HG02759 (cell line): ENCODE measurements at regions not wholly inside any gene's neighbourhood (a gene's known extent, or its start where the extent isn't known, plus 50 kb on each side); places are given as distances from the start of the nearest gene placed in this dataset.
A peak's percentile ranks its signal among the peaks of the same experiment; 100 is the strongest.

Experiments used
- ATAC-seq: cut with Tn5 transposase; IDR thresholded peaks from one replicate; pipeline ENCODE4 v1.9.1; 2021; ENCODE audit warnings: mild to moderate bottlenecking, moderate library complexity; ENCODE audit not compliant: unreplicated experiment

DNA sequence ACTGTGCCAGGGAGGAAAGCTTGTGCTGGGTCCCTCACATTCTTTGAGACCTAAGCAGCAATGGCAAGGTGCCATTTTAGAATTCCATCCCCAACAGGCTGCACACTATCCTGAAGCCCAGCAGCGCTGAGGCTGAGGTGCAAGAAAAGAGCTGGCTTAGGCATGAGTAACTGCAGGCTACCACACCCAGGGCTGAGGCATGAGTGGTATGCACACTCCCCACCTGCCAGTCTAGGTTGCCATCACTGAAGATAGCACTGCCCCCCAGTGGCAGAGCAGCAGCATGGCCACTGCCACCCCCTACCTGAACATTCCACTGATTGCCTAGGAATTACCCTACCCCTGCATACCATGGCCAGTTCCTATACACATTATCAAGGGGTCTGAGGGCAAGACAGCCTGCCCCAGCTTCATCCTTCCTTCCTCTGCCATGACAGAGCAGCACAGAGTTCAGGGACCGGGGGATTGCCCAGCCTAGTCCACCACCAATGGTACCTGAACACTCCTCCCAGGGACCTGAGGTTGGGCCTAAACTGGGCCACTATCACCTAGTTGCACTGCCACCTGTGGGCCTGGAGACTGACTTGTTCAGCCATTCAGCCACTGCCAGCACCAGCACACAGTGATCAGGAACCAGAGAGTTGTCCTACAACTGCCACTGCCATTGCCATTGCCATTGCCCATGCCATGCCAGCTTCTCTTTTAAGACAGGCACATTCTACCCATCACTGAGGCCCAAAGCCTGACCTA lies 129.8 kb downstream of the SATB1 start:
- ATAC-seq, result peak; percentile 100

DNA sequence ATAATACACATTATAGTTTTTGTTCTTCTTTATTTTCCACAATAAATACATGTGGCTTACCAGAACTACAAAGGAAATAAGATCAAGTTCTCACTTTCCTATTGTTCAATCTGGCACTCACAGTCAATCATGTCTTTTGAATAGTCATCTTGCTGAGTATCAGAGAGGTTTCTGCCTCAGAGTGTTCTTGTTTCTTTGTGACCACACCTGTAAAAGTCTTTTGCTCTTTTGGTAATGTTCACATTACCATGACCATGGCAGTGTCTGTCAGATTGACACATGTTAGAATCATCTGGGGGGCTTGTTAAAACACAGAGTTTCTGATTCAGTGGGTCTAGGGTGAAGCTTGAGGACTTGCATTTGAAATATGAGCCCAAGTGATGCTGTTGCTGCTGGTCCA lies 135.0 kb downstream of the SATB1 start:
- no peak for ATAC-seq

DNA sequence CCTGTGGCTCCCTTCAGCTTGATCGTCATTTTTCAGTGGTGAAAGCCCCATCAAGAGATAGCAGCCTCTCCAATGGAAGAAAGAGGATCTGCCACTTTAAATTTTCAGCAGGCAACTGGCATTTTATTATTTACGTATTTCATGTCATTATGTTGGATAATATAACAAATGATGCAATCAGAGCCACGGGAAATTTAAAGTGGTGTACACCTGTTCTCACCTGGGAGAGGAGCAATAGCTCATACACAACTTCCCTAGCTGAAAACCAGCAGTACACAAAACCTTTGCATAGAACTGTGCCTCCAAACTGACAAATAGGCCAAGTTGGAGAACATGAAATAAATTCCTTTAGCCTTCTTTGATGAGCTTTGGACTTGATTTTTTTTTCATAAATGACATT lies 136.9 kb downstream of the SATB1 start:
- ATAC-seq, result no peak

GRCh38 chr3:18284716-18285115 lies 140.4 kb downstream of the SATB1 start:
- ATAC-seq, result no peak

DNA sequence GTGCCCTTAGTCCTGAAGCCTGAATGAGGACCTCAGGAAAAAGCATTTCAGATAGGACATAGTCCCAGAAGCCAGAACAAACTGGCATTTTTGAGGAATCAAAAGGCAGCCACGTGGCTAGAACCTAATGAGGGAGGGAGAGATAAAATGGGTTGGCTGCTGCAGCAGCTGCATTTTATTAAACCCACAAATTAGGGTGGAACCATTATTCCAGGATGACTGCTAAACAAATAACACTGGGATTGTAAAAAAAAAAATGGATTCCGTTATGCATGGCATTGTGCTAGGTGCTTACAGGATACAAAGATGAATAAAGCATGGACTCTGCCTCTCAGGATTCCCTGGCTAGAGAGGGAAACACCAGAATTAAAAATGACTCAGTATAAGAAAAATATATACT lies 141.5 kb downstream of the SATB1 start:
- ATAC-seq, result no peak

GRCh38 chr3:18282507-18282906 lies 142.6 kb downstream of the SATB1 start:
- ATAC-seq, result no peak

DNA sequence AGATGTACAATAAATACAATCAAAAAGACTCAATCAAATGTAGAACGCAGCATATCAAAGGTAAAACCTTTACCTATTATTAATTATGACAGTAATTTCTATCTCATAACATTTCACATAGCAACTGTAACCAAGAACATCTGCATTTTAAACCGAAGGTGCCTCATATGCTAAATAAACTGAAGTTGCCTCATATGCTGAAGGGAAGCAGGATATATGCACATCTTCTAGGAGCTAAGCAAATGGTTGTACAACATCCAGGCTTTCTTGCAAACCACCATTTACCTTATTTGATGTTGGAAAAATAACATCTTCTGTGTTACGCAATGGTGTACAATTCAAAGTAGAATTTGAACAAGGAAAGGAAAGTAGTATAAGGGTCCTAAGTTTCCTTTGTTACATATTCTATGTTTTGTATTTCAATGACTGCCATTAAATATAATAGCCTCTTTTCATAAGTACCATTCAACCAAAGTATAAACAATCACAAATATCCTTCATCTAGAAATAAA lies 145.9 kb downstream of the SATB1 start:
- no peak for ATAC-seq

DNA sequence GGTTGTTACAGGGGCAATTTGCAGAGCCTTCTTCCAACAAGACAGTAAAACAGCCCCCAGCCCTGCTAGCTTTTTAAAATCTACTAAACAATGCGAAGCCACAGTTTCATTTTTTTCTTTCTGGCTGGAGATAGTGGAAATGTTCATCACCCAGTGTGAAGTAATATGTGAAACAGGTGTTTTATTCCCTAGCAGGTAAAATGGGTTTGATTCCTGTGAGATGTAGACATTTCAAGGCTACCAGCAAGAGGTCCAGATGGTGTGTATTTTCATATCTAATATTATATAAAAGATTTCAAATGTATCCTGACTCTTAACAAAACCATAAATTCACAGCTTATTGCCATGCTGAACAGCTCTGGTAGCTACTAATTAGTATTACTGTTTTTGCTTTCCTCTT lies 160.3 kb downstream of the SATB1 start:
- no peak for ATAC-seq

DNA sequence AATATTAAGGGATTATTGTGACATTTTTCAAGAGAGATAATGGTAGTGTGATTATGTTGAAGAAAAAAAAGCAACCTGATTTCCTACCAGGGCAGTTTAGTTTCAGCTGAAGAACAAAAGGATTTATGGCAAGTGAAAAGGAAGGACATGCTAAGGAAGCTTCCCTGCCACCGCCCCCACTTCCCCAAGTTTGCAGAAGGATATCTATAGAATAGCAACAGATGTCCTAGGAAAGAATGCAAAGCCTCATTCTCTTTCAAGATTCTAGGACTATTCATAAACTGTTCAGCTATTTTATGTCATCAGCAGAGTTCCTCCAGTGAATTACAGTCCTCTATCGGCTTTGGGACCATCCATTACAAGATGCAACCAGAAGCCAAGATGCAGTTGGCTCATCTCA lies 160.8 kb downstream of the SATB1 start:
- no peak for ATAC-seq

DNA sequence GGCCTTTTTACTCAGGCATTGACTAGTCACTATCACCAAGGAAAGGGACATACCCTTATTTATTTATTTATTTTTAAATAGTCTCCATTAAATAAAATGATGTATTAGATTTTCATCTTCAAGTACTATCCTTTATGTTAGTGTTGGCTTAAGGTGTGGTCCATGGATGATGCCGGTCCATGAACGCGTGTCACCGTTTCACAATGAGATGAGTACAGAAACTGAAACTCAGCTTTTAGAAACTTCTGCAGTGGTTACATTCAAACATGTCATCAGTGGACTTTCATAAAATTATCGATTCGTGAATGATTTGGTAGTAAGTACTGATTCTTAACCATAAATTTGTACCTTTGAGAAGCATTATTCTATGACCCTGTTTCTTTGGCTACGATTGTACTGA lies 166.6 kb downstream of the SATB1 start:
- peak; percentile 59 for ATAC-seq

DNA sequence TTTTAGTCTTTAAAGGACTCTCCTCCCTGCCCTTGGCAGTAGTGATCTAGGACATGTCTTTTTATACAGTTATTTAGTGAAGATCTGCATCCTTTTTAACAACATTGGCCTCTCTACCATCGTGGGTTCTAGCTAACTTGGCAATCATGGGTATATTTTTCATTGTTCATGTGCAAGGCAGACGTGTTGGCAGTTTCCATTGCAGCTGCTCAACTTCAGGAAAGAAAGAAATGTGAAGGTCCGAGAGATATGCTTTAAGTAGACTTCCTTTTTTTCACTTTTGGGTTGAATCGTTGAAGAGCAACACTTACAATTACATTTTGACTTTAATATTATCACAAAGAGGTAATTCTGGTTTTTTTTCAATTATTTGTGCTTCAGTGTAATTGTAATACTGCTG lies 172.6 kb downstream of the SATB1 start:
- no peak for ATAC-seq

GRCh38 chr3:18250991-18251390 lies 174.1 kb downstream of the SATB1 start:
- no peak for ATAC-seq

- no peak for ATAC-seq
Observed at GRCh38 chr3:18249126-18249525, 176.0 kb downstream of the SATB1 start.

- no peak for ATAC-seq
Observed at GRCh38 chr3:18247776-18248310, 177.3 kb downstream of the SATB1 start.

DNA sequence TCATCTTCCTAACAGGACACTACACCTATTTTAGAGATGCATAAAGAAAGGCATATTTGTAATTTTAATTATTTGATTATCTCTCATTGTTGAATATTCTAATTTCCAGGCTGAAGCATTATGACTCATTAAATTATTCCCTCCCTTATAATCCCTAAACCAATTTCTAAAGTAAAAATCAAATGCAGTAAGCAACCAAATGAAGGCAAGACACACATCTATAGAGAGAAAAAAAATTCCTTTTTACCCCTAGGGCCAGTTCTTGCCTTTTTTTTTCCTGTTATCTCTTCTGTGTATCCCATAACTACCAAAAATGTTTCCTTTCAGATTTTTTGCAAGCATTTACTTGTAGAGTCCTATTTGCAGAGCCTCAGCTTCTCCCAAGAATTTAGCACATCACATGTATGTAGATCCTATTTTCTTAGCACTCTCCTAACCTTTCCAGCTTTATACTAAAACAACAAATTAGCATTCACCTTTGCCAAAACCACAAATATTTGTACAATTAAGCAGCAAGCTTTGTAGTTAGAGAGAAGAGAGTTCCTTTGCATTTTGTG lies 177.9 kb downstream of the SATB1 start:
- no peak for ATAC-seq

DNA sequence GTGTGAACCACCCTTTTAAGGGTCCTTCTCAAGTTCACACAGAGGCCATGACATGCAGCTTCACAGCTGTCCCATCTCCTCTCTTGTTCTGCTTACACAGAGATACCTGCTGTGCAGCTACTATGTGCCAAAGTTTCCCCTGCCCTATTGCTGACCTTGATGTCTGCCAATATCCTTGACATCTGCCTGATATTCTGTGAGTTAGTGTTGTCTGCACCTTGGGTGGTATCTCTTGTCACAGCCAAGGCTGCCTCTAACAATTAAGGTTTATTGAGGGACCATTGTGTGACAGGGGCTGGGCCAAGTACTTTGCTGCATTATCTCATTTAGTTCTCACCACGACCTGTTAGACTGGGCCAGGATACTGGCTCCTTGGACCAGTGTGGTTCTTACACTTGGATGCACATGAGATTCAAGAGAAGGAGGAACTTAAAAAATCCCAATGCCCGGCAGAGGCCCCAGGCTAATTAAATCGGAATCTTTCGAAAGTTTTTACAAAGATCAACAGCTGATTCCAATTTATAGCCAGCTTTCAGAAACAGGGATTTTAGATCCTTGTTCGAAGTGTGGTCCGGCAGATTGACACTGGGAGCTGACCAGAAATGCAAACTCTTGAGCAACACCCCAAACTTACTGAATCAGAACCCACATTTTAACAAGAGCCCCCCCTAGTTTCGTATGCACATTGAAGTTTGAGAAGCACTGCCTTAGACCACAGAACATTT lies 178.6 kb downstream of the SATB1 start:
- no peak for ATAC-seq

- peak; percentile 66 for ATAC-seq
Observed at GRCh38 chr3:18245721-18246120, 179.4 kb downstream of the SATB1 start.

GRCh38 chr3:18241837-18242236 lies 183.3 kb downstream of the SATB1 start:
- ATAC-seq, result no peak

GRCh38 chr3:18239674-18240073 lies 185.5 kb downstream of the SATB1 start:
- no peak for ATAC-seq

DNA sequence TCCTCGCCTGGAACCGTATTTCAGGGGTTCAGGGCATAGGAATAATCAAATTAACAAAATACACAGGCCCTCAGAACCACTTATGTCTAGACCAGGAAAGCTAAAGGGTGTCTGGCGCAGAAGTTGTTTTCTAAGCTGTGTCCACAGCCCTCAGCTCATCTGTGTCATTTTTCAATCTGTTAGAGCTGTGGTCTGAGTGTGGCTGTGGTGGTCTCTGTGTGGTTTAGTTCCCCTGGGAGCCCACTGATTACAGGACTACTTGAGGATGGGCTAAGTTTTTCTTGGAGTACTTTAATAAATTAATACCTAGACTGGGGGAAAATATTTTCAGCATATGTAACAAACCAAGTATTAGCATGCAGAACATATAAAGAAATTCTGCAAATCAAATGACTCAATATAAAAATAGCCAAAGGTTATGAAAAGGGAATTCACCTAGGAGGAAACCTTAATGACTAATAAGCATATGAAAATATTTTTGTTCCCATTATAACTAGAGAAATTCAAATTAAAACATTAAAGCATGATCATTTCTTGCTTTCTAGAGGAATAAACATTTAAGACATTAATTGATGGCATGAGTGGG lies 186.3 kb downstream of the SATB1 start:
- ATAC-seq, result no peak

- ATAC-seq, result no peak
Observed at GRCh38 chr3:18238332-18238731, 186.8 kb downstream of the SATB1 start.
